ENCODE measurements at regions not wholly inside any gene's neighbourhood (a gene's known extent, or its start where the extent isn't known, plus 50 kb on each side); places are given as distances from the start of the nearest gene placed in this dataset.

DNA sequence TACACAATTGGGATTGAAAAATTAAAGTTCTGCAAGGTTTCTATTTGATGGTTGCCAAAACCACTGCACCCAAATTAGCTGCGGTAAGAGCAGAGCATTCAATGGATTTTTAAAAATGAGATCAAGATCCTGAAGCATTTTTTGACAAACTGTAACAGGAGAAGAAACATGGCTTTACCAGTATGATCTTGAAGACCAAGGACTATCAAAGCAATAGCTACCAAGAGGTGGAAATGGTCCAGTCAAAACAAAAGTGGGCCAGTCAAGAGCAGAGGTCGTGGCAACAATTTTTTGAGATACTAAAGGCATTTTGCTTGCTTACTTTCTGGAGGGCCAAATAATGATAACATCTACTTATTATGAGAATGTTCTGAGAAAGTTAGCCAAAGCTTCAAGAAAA lies 186.8 kb downstream of the RDH14 start:
- no peak for DNase-seq

DNA sequence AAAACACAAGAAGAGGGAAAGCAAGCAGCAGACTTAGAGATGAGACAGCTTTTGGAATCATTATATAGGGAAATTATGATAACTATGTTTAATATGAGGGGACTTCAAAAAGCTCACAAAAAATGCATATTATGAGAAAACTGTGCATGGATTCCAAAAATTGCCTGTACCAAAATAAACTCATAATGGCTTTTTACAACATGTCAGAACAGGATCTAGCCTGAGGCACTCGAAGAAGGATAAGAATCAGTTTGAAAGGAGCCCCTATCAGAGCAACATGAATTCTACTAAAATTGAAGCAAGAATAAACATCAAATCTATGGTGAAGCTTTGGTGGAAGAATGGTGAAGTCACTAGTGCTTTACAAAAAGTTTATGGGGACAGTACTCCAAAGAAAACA lies 187.4 kb downstream of the RDH14 start:
- no peak for DNase-seq

DNA sequence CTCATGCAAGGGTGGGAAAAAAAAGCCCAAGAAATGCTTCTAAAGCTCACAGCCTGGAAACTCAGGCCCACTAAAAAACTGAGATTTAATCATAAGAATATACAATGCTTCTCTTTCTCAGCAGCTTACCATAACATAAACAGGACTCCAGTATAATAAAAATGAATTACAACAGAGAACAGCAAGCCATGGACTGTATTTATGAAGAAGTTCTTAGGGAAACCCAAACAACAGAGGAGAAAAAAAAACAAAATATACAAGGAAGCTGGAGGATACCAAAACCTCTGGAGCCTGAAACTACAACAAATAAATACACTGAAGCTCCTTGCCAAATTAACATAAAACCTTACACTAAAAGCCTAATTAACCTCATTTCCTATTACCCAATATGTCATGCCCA lies 187.8 kb downstream of the RDH14 start:
- no peak for DNase-seq

GRCh38 chr2:18369760-18370159 lies 190.7 kb downstream of the RDH14 start:
- DNase-seq = no peak

DNA sequence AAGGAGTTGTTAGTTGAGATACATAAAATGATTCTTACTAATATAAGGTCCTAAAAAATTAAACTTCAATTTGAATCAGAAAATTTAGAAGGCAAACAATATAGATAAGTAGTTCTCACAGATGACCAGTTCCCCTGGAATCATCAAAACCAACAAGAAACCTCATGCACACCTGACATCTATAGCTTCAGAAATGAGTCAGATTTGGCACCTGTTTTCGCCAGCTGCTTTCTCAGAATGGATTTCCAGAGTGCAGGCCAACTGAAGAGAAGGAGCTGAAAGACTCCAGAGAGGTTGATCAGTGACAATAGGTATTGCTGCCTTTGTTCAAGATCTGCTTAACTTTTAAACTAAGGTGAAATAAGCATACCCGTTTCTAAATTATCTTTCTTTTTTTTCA lies 192.4 kb downstream of the RDH14 start:
- no peak for DNase-seq

DNA sequence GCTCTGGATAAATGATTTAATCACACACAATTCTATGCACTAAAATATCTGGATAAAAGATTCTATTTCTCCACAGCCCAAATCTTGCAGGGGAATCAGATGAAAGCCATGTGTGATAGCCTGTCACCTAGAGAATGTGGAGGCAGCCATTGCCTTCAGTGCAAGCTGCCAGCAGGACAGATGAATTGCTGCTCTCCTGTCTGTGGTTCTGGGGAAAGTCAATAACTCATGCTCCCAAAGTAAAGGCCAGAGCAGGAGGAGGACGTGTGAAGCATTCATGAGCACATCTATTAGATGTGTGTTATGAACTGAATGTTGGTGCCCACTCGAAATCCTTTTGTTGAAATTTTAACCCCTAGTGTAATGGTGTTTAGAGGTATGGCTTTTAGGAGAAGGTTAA lies 195.1 kb downstream of the RDH14 start:
- no peak for DNase-seq

DNA sequence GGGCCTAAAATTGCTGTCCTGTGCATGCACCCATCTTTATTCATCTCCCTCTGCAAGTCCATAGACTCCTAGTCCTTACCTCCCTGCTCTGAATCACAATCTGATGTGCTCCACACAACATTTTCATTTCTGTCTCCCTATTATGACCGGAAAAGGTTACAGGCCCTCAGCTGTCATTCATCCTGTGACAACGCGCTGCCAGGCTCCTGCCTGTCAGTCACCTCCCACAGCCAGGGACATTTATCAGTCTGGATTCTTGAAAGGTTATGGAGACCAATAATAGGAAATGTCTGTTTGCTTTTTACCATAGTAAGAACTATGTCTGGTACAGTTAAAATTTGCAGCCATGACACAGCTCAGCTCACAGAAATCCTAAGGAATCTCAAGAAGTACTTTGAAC lies 197.1 kb downstream of the RDH14 start:
- DNase-seq = no peak

GRCh38 chr2:18362696-18363095 lies 197.8 kb downstream of the RDH14 start:
- DNase-seq = no peak

- DNase-seq = no peak
Observed at GRCh38 chr2:18357537-18357936, 202.9 kb downstream of the RDH14 start.

DNA sequence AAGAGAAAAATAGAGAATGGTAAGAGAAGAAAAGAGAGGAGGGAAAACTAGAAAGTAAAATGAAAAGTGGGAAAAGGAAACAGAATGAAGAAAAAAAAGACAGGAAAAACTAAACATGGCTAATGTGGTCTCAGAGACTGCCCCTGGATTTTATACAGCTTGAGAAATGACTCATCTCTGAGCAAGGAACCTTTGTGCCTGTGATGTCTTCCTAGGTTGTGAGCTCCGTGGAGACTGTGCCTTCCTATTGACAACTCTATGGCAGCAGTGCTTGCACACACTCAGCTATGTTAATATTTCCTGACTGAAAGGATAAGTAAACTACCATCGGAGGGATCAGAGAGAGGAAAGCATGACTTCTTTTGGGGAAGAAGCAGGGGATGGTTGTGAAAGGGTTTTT lies 203.8 kb downstream of the RDH14 start:
- DNase-seq = no peak

DNA sequence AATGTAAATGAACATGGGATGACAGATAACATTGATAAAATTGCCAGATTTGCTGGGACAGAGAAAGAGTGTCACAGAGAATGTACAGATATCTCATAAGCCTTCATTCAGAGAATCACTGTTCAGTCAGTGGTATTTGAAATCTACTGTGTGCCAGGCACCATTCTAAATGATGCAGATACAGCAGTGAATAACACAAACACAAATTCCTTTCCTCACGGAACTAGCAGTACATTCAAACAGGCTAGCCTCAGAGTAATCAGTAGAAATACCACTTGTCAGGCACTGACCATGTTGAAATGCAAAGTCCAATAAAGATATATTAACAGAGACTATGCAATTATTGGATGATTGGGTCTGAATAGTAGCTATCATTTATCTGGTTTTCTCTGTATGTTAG lies 211.0 kb downstream of the RDH14 start:
- DNase-seq = no peak

- DNase-seq = no peak
Observed at GRCh38 chr2:18346874-18347273, 213.6 kb downstream of the RDH14 start.

DNA sequence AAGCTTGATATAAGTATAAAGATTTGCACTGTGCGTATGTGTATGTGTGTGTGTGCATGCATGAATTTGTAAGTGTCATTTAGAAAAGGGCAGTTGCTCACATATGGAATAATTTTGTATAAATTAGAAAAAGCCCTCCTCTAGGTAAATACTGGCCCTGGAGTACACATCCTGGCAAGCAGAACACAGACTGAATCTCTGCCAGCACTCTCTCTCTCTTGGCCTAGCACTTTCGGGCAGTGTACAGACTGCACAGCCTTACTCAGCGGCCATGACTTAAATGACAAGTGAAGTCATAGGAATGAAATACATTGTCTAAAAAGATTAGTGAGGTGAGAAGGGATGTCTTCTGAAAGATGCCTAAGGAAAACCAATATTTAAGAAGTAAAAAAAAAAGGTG lies 214.1 kb downstream of the RDH14 start:
- no peak for DNase-seq

GRCh38 chr2:18345848-18346247 lies 214.6 kb downstream of the RDH14 start:
- no peak for DNase-seq

GRCh38 chr2:18342901-18343300 lies 217.6 kb downstream of the RDH14 start:
- DNase-seq = no peak

DNA sequence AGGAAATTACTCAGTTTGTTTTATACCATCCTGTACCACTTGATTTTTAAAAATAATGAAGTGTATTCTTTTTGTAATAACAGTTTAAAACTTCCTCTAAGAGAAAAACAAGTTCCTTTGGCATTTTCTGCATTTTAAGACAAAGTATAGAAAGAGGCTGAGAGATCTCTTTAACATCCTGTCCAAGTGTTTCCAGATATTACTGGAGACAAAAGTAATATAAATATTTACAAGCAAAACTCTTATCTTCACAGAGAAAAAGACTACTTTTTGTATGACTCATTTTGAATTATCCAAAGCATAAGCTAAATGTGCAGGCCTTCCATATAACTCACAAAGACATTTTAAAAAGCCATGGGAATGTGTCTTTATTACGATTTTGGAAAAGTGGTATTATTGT lies 221.1 kb downstream of the RDH14 start:
- DNase-seq = no peak

GRCh38 chr2:18336975-18337374 lies 223.5 kb downstream of the RDH14 start:
- DNase-seq = no peak

DNA sequence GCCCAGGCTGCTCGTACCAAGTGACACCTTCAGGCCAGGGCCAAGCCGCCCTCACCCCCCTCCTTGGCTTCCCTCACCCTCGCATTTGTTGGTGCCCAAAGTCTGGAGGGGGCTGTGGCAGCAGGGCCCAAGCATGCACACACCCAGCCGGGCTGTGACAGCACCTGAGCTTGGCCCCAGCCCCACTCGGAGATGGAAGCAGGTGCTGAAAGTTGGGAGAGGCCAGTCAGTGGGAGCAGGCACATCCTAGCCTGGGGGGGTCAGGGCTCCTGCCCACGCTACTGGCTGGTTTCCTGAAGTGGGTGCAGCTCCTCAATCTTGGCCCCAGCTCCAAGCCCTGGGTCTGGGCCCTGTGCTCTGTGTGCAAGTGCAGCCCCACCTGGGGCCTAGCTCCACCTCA lies 228.0 kb downstream of the RDH14 start:
- DNase-seq = no peak

- no peak for DNase-seq
Observed at GRCh38 chr2:18325118-18325517, 235.3 kb downstream of the RDH14 start.

GRCh38 chr2:18319987-18320386 lies 240.5 kb downstream of the RDH14 start:
- no peak for DNase-seq

GRCh38 chr2:18317017-18317416 lies 243.4 kb downstream of the RDH14 start:
- DNase-seq = no peak

DNA sequence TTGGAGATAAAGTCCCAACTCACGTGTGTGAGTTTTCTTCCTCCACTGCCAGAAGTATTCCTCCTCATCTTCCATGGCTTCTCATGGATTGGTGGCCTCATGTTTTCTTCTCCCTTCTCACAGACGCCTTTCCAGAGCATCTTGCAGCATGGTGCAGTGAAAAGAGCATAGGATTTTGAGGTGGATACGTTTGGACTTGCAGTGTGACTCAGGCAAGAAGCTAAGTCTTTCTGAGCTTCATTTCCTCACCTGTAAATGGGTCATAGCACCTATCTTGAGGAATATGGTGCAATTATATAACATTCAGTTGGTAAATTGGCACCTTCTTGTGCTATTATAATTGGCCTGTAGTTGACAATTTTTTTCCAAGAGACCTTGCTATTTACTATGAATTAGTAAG lies 247.6 kb downstream of the RDH14 start:
- no peak for DNase-seq

DNA sequence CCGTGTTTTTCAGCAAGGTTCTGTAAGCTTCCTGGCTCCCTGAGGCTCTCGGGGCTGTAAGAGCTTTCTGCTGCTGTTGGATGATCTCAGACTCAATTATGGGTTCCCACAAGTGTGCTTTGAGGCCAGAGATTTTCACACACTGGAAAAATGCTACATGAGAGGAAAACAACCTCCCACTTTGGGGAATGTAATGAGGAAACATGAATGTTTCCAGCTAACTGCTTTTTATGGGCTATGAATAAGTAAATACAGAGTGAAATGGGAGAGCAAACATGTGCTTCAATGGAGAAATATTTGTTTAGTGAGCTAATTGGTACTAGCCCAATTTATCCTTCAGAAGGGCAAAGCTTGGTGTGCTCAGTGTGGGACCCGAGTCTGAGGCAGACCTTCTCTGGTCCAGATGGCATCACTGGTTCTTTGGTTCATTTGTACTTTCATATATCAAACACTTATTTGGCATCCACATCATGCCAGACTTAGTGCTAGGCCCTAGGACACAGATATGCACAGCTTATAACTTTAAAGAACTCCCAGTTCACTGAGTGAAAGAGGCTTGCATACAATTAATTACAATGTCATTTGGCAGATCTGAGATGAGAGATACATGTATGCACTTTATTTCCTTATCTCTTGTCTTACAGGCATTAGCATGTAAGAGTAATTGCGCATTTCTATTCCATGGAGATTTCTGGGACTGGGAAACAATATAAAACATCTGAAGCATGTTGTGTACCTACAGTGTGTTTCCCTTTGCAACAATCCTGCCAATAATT lies 248.8 kb downstream of the RDH14 start:
- no peak for DNase-seq

DNA sequence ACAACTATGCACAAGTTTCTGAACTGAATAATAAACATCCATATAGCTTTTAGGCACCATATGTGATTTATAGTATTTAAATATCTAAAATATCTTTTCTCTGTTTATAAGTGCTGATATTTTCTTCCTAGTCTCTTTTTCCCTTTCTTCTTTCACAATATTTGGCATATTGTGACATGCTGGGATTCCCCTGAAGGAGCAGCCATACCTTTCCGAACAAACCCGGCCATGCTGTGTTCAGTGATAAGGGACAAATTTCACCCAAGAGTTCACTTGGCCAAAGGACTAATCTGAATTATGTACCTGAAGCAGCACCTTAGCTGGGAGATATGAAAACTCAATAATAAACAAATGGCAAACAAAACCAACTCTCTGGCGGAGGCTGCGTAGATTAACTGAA lies 250.8 kb downstream of the RDH14 start:
- no peak for DNase-seq

DNA sequence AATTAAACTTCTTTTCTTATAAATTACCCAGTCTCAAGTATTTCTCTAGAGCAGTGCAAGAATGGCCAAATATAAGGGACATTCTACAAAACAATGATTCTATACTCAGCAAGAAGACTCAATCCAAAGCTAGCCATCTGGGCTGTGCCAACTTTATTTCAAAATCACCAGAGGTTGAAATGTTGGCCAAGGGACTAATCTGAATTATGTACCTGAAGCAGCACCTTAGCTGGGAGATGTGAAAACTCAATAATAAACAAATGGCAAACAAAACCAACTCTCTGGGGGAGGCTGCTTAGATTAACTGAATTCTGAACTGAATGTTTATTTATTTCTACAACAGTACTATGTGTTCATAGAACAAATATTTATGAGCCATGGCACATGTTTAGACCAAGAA lies 251.3 kb downstream of the RDH14 start:
- DNase-seq = no peak

GRCh38 chr2:18304849-18305248 lies 255.6 kb downstream of the RDH14 start:
- DNase-seq = no peak

Measured in stimulated activated CD4-positive, alpha-beta T cell treated with anti-CD3 and anti-CD28 coated beads, Interleukin-4, amount 100 ng/mL, for 1 hour (primary cell).